Mesenchymal stem cell (in vitro differentiated cells and primary cell): ENCODE measurements at regions not wholly inside any gene's neighbourhood (a gene's known extent, or its start where the extent isn't known, plus 50 kb on each side); places are given as distances from the start of the nearest gene placed in this dataset.

ENCODE experiments used
- DNase-seq: peaks from one replicate; pipeline ENCODE4 v3.0.0-alpha.2; 2013
- H2AFZ ChIP-seq: one replicate; pipeline ENCODE4 v1.6.1; 2013; ENCODE audit warnings: low read depth, mild to moderate bottlenecking, control low read depth, inconsistent platforms, low read length, moderate library complexity
- H2AK5ac ChIP-seq: 2 replicates; pipeline ENCODE4 v1.6.1; 2013; ENCODE audit warnings: low read length, moderate library complexity, mild to moderate bottlenecking, inconsistent platforms; ENCODE audit not compliant: severe bottlenecking
- H2BK120ac ChIP-seq: one replicate; pipeline ENCODE4 v1.6.1; 2013; ENCODE audit warnings: low read depth, mild to moderate bottlenecking, inconsistent platforms, low read length, moderate library complexity
- H2BK12ac ChIP-seq, 2 experiments: one replicate each; pipeline ENCODE4 v1.6.1; 2013; ENCODE audit warnings: inconsistent platforms in 2 of 2, low read length in 2 of 2, mild to moderate bottlenecking in 2 of 2, moderate library complexity in 2 of 2, control low read depth in 1 of 2
- H2BK15ac ChIP-seq: one replicate; pipeline ENCODE4 v1.6.1; 2013; ENCODE audit warnings: mild to moderate bottlenecking, low read depth, inconsistent platforms; ENCODE audit not compliant: poor library complexity, severe bottlenecking
- H2BK5ac ChIP-seq: 2 replicates; pipeline ENCODE4 v1.6.1; 2013; ENCODE audit warnings: low read depth, mild to moderate bottlenecking, low read length, control low read depth, inconsistent platforms; ENCODE audit not compliant: poor library complexity, severe bottlenecking
- H3K14ac ChIP-seq, 2 experiments: one replicate each; pipeline ENCODE4 v1.6.1; 2013; ENCODE audit warnings: inconsistent platforms in 2 of 2, low read length in 2 of 2, control low read depth in 1 of 2, mild to moderate bottlenecking in 1 of 2, moderate library complexity in 1 of 2
- H3K18ac ChIP-seq, 2 experiments: one replicate each; pipeline ENCODE4 v1.6.1; 2013; ENCODE audit warnings: inconsistent platforms in 2 of 2, low read length in 2 of 2, control low read depth in 1 of 2, low read depth in 1 of 2, mild to moderate bottlenecking in 1 of 2
- H3K23ac ChIP-seq, 2 experiments: one replicate each; pipeline ENCODE4 v1.6.1; 2013; ENCODE audit warnings: inconsistent platforms in 2 of 2, low read length in 2 of 2, mild to moderate bottlenecking in 2 of 2, moderate library complexity in 2 of 2, control low read depth in 1 of 2
- H3K27ac ChIP-seq: 2 replicates; pipeline ENCODE4 v1.5.1; 2013; ENCODE audit warnings: mild to moderate bottlenecking, moderate library complexity, low read length, control low read depth, inconsistent platforms; ENCODE audit not compliant: poor library complexity, severe bottlenecking
- H3K27me3 ChIP-seq, 2 experiments: 2 replicates each; pipeline versions ENCODE4 v1.6.1 to v1.7.0; 2013; ENCODE audit warnings: low read length in 2 of 2, mild to moderate bottlenecking in 2 of 2, moderate library complexity in 2 of 2, control low read depth in 1 of 2, inconsistent platforms in 1 of 2; ENCODE audit not compliant: control insufficient read depth in 1 of 2, insufficient read depth in 1 of 2
- H3K36me3 ChIP-seq, 2 experiments: 2 replicates each; pipeline versions ENCODE4 v1.6.1 to v1.7.0; 2013; ENCODE audit warnings: low read length in 2 of 2, control low read depth in 1 of 2, inconsistent platforms in 1 of 2, low read depth in 1 of 2, mild to moderate bottlenecking in 1 of 2; ENCODE audit not compliant: insufficient read depth in 2 of 2, control insufficient read depth in 1 of 2
- H3K4ac ChIP-seq, 2 experiments: one replicate each; pipeline ENCODE4 v1.6.1; 2013; ENCODE audit warnings: inconsistent platforms in 2 of 2, low read length in 2 of 2, mild to moderate bottlenecking in 2 of 2, moderate library complexity in 2 of 2, control low read depth in 1 of 2, low read depth in 1 of 2
- H3K4me1 ChIP-seq: 2 replicates; pipeline ENCODE4 v1.6.1; 2013; ENCODE audit warnings: low read depth, low read length, control low read depth; ENCODE audit not compliant: control insufficient read depth, insufficient read depth
- H3K4me2 ChIP-seq: 2 replicates; pipeline ENCODE4 v1.6.1; 2013; ENCODE audit warnings: low read length, mild to moderate bottlenecking, inconsistent platforms; ENCODE audit not compliant: poor library complexity, severe bottlenecking
- H3K4me3 ChIP-seq, 2 experiments: 2 replicates each; pipeline versions ENCODE4 v1.5.1 to v1.7.0; 2013; ENCODE audit warnings: low read length in 2 of 2, mild to moderate bottlenecking in 2 of 2, control low read depth in 1 of 2, low read depth in 1 of 2; ENCODE audit not compliant: insufficient read depth in 1 of 2
- H3K79me1 ChIP-seq: replicated peaks from 2 replicates; pipeline ENCODE4 v1.6.1; 2013; ENCODE audit warnings: mild to moderate bottlenecking, control low read depth, low read length, inconsistent platforms; ENCODE audit not compliant: poor library complexity, severe bottlenecking
- H3K9ac ChIP-seq: 2 replicates; pipeline ENCODE4 v1.7.0; 2013; ENCODE audit warnings: mild to moderate bottlenecking, low read length, moderate library complexity
- H3K9me3 ChIP-seq: 2 replicates; pipeline ENCODE4 v1.7.0; 2013; ENCODE audit warnings: mild to moderate bottlenecking, low read length; ENCODE audit not compliant: control insufficient read depth
- H4K8ac ChIP-seq: one replicate; pipeline ENCODE4 v1.6.1; 2013; ENCODE audit warnings: inconsistent platforms, mild to moderate bottlenecking, low read length, moderate library complexity
- H4K91ac ChIP-seq: one replicate; pipeline ENCODE4 v1.6.1; 2013; ENCODE audit warnings: mild to moderate bottlenecking, low read length, inconsistent platforms
- WGBS: methylation state at CpG from one replicate; pipeline ENCODE4 v1.1.7; 2013; ENCODE audit warnings: mixed read lengths; 5-methylcytosine and 5-hydroxymethylcytosine counted together

DNA sequence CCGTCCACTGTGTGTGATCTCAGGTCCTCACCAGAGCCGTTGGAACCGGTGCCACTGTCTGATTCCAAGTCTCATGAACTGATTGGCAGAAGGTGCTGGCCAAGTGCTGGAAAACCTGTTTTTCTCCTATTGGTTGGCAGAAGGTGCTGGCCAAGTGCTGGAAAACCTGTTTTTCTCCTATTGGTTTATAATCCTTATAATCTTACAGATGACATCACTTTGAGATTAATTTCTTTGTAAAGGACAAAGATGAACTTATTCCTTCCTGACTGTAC, 1106.3 kb downstream of the BRD1 start:
- H3K18ac ChIP-seq, result no peak overlapping the region
- no peaks in the 10 kb centered on the region for H3K36me3 ChIP-seq
- no peak overlapping the region for H4K8ac ChIP-seq
- H3K79me1 ChIP-seq, result no peaks in the 10 kb centered on the region
- no peaks in the 10 kb centered on the region for H3K4me1 ChIP-seq
- 95% methylated on average over 3 of the region's 3 CpGs for WGBS
- no peak overlapping the region for H2BK120ac ChIP-seq
- H2AFZ ChIP-seq, result no peak overlapping the region
- no peak overlapping the region for H3K14ac ChIP-seq
- no peak overlapping the region for H3K4ac ChIP-seq
- H3K27me3 ChIP-seq, result no peaks in the 10 kb centered on the region
- H2BK12ac ChIP-seq, result no peak overlapping the region
- H4K91ac ChIP-seq, result peak overlapping the region; percentile 30
- no peak overlapping the region for H2AK5ac ChIP-seq
- H3K27ac ChIP-seq, result no peak overlapping the region
- peak overlapping the region in 1 of 2 experiments; percentile 3 for H3K4me3 ChIP-seq
- no peak overlapping the region for H2BK5ac ChIP-seq
- peaks cover 17% of the 10 kb centered on the region for H3K9me3 ChIP-seq
- H3K23ac ChIP-seq, result no peak overlapping the region
- H3K9ac ChIP-seq, result no peak overlapping the region
- no peak for DNase-seq
- no peak overlapping the region for H3K4me2 ChIP-seq
- H2BK15ac ChIP-seq, result no peak overlapping the region

DNA sequence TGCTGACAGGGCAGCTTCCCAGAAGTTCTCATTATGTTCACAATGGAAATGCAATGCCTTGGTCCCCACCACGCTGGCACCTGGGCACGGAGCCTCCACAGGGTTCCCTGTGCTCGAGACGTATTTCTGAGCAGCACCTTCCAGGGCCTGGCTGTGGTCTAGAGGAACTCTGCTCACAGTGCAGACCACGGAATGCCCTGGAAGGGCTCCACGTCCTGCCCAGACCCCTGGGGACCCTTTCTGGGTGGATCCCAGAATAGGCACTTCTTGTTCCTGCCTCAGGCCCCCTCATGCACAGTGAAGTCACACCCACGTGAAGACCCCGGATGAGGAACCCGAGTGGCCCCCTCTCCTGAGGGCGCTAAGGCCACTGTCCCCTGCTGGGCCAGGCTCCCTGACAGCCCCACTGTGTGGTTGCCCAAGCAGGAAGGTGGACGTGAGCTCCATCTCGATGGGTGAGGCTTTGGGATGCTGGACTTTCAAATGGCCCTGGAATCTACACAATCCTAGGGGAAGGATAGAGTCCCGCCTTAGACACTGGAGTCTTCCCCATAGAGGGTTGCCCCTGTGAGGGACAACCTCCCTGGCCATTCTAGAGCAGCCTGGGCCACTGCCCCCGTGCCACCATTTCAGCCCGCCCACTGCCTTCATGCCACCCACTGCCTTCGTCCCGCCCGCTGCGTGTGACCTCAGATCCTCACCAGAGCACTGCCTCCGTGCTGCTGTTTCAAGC, 1106.8 kb downstream of the BRD1 start:
- Histone ChIP-seq H2BK12ac (no peak overlapping the region), H2BK5ac (no peak overlapping the region), H4K8ac (no peak overlapping the region), H3K4me3 (peak overlapping the region in 1 of 2 experiments; percentile 3), H3K36me3 (no peaks in the 10 kb centered on the region), H3K18ac (no peak overlapping the region), H3K79me1 (no peaks in the 10 kb centered on the region), H3K9ac (no peak overlapping the region), H3K27ac (no peak overlapping the region), H3K4ac (no peak overlapping the region), H2BK15ac (no peak overlapping the region), H3K9me3 (peaks cover 13% of the 10 kb centered on the region), H3K14ac (no peak overlapping the region), H3K27me3 (no peaks in the 10 kb centered on the region), H2BK120ac (no peak overlapping the region), H4K91ac (peak overlapping the region; percentile 30), H3K4me2 (no peak overlapping the region), H3K4me1 (no peaks in the 10 kb centered on the region), H2AFZ (no peak overlapping the region), H3K23ac (no peak overlapping the region), H2AK5ac (no peak overlapping the region)
- DNase-seq, result no peak
- 84% methylated on average over 20 of the region's 20 CpGs for WGBS

DNA sequence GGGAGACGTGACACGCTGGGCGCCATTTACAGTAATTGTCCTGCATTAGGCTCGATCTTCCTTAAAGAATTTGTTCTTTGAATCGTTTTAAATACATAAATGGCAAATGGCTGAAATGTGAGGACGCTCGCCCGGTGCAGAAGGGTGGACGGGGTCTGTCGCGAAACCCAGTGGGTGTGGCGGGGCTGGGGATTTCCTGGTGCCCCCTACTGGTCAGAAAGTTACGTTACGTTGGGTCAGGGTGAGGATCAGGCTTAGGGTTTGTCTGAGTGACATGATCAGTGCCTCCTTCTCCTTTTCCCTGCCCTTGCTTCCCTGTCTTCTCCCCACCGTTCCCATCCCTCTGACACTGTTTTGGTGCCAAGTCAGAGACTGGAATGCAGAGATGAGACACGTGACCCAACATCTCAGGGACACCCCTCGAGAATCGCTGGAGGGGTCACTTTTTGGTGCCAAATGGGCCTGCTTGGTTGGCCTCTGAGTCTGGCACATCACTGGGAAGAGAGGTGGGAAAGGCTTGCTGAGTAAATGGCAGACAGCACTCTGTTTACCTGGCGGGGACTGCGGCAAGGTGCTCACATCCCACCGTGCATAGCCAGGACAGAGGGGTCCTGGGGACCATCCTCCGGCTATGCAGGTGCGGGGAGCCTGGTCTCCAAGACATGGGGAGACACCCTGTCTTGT, 1107.6 kb downstream of the BRD1 start:
- H2BK12ac ChIP-seq, result no peak overlapping the region
- no peaks in the 10 kb centered on the region for H3K36me3 ChIP-seq
- no peak overlapping the region for H2BK15ac ChIP-seq
- no peak overlapping the region for H3K9ac ChIP-seq
- H3K27me3 ChIP-seq, result no peaks in the 10 kb centered on the region
- H4K8ac ChIP-seq, result no peak overlapping the region
- H3K14ac ChIP-seq, result no peak overlapping the region
- H3K4me2 ChIP-seq, result no peak overlapping the region
- H2BK5ac ChIP-seq, result no peak overlapping the region
- no peak overlapping the region for H2BK120ac ChIP-seq
- H3K9me3 ChIP-seq, result peaks cover 7% of the 10 kb centered on the region
- H3K27ac ChIP-seq, result no peak overlapping the region
- H3K4me1 ChIP-seq, result no peaks in the 10 kb centered on the region
- WGBS, result 70% methylated on average over 21 of the region's 23 CpGs
- H3K79me1 ChIP-seq, result no peaks in the 10 kb centered on the region
- H3K4ac ChIP-seq, result no peak overlapping the region
- no peak overlapping the region for H4K91ac ChIP-seq
- no peak overlapping the region for H2AK5ac ChIP-seq
- DNase-seq, result no peak
- no peak overlapping the region for H3K18ac ChIP-seq
- no peak overlapping the region for H2AFZ ChIP-seq
- H3K23ac ChIP-seq, result no peak overlapping the region
- H3K4me3 ChIP-seq, result no peak overlapping the region

DNA sequence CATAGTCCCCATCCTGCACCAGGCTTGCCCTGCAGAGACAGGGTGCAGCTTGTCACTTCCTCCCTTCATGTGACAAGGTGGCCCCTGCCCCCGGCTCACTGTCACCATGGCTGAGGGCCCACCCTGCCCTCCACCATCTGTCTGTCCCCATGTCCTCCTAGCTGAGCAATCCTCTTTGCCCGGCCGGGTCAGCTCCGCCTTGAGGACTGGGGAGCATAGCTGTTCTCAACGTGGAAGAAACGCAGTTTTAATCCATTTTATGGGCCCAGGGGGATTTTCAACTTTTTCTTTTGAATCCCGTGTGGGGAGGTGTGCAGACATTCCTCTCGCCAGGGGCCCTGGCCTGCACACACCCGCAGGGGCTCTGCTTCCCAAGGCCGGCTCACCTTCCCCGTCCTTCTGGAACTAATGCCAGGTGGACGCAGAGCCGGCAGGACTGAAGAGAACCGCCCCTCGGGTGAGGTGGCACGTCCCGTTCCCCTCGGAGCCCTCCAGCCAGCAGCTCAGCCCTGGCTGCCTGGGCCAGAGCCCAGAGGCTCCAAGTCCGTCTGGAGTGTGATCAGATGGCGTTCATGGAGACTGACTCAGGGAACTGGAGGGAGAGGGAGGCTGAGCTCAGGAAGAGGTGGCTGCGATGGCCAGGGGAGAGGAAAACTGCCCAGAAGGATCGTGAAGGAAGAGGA, 1108.7 kb downstream of the BRD1 start:
- no peak overlapping the region for H4K8ac ChIP-seq
- no peak overlapping the region for H2BK120ac ChIP-seq
- no peak overlapping the region for H2AK5ac ChIP-seq
- no peaks in the 10 kb centered on the region for H3K79me1 ChIP-seq
- no peaks in the 10 kb centered on the region for H3K36me3 ChIP-seq
- H3K9ac ChIP-seq, result no peak overlapping the region
- H2AFZ ChIP-seq, result no peak overlapping the region
- no peak overlapping the region for H3K23ac ChIP-seq
- H3K27me3 ChIP-seq, result no peaks in the 10 kb centered on the region
- WGBS, result 79% methylated on average over 22 of the region's 22 CpGs
- no peak overlapping the region for H3K4ac ChIP-seq
- no peak overlapping the region for H2BK15ac ChIP-seq
- no peak overlapping the region for H3K27ac ChIP-seq
- no peak overlapping the region for H3K18ac ChIP-seq
- H2BK5ac ChIP-seq, result no peak overlapping the region
- no peak overlapping the region for H3K4me2 ChIP-seq
- no peaks in the 10 kb centered on the region for H3K4me1 ChIP-seq
- H3K4me3 ChIP-seq, result no peak overlapping the region
- no peak overlapping the region for H3K14ac ChIP-seq
- no peak overlapping the region for H2BK12ac ChIP-seq
- H3K9me3 ChIP-seq, result peaks cover 10% of the 10 kb centered on the region
- no peak overlapping the region for H4K91ac ChIP-seq
- DNase-seq, result no peak
